Vagina (tissue), 2 donors: ENCODE measurements at regions not wholly inside any gene's neighbourhood (a gene's known extent, or its start where the extent isn't known, plus 50 kb on each side); places are given as distances from the start of the nearest gene placed in this dataset.
A peak's percentile ranks its signal among the peaks of the same experiment; 100 is the strongest.

Experiments
- DNase-seq, 2 donors: peaks; one replicate each; pipeline ENCODE4 v3.0.0-alpha.2; 2017; ENCODE audit errors: extremely low spot score in 2 of 2
- H3K27ac ChIP-seq: fragments of 200-600 bp; sonication (generic); one replicate; pipeline ENCODE4 v1.5.1; 2019
- H3K27me3 ChIP-seq: fragments of 200-600 bp; sonication (generic); one replicate; pipeline ENCODE4 v1.5.1; 2019
- H3K36me3 ChIP-seq, 2 donors: fragments of 200-600 bp; sonication (generic); one replicate each; pipeline ENCODE4 v1.5.1; 2017 to 2019
- H3K4me1 ChIP-seq: fragments of 200-600 bp; sonication (generic); one replicate; pipeline ENCODE4 v1.5.1; 2019
- H3K4me3 ChIP-seq, 2 donors: fragments of 200-600 bp; sonication (generic); 1 replicate in 1 of 2; 2 replicates in 1 of 2; pipeline ENCODE4 v1.5.1; 2016 to 2019
- H3K9me3 ChIP-seq: fragments of 200-600 bp; sonication (generic); one replicate; pipeline ENCODE4 v1.5.1; 2019
- POLR2A ChIP-seq, 2 donors: fragments of 450-650 bp; IDR thresholded peaks; one replicate each; pipeline ENCODE4 v1.6.1; 2017; ENCODE audit warnings: antibody characterized with exemption in 2 of 2, mild to moderate bottlenecking in 2 of 2, moderate library complexity in 2 of 2
- POLR2AphosphoS5 ChIP-seq, 2 donors: sonication (generic); formaldehyde crosslinking; IDR thresholded peaks; one replicate each; pipeline ENCODE4 v1.9.0; 2017; ENCODE audit warnings: antibody characterized with exemption in 2 of 2, mild to moderate bottlenecking in 2 of 2, low read depth in 1 of 2; ENCODE audit not compliant: insufficient read depth in 1 of 2
- intact Hi-C: fragments of 100-400 bp; cut with DNase I; formaldehyde crosslinking; loops from one replicate; pipeline ENCODE4 v1.15.1; 2023
- TF ChIP-seq, protein P1 (sequence below), 3 experiments: fragments of 450-650 bp in 2 of 3; fragments of 200-600 bp in 1 of 3; sonication (generic) in 1 of 3; IDR thresholded peaks; one replicate each; pipeline ENCODE4 v1.5.1; 2017 to 2019; ENCODE audit warnings: antibody characterized with exemption in 3 of 3, mild to moderate bottlenecking in 2 of 3, moderate library complexity in 2 of 3

DNA sequence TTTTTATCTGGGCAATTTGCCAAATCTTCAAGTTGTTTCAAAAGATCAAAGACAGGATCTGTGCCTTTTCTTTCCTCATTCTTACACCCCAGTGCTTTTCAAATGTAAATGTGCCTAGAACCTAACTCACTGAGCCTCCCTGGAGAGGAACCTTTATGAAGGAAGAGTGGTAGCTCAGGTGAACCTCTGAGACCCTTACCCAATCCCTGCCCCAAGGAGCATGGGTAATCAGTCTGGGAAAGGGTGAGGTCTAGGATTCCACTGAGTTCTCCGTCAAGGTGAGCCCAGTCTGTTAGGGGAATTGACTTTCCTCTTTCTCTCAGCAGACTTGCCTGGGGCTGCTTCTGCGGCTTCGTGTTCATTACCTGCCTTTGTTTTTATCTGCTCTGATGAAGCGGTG, 88.1 kb upstream of the MAP4K4 start:
- peak in 1 of 2 donors; percentile 29 for DNase-seq
- Histone ChIP-seq H3K9me3 (no peaks in the 10 kb centered on the region), H3K27ac (no peak overlapping the region), H3K36me3 (no peaks in the 10 kb centered on the region), H3K27me3 (no peaks in the 10 kb centered on the region), H3K4me1 (no peaks in the 10 kb centered on the region), H3K4me3 (no peak overlapping the region)
- intact Hi-C loops = no loop called here
- TF ChIP-seq POLR2A (IDR thresholded peaks at IDR 0.05) (no peak), POLR2AphosphoS5 (IDR thresholded peaks at IDR 0.05; ENCODE audit: insufficient read depth in 1 of 2, low read depth in 1 of 2) (no peak)
- TF ChIP-seq, protein P1, sequence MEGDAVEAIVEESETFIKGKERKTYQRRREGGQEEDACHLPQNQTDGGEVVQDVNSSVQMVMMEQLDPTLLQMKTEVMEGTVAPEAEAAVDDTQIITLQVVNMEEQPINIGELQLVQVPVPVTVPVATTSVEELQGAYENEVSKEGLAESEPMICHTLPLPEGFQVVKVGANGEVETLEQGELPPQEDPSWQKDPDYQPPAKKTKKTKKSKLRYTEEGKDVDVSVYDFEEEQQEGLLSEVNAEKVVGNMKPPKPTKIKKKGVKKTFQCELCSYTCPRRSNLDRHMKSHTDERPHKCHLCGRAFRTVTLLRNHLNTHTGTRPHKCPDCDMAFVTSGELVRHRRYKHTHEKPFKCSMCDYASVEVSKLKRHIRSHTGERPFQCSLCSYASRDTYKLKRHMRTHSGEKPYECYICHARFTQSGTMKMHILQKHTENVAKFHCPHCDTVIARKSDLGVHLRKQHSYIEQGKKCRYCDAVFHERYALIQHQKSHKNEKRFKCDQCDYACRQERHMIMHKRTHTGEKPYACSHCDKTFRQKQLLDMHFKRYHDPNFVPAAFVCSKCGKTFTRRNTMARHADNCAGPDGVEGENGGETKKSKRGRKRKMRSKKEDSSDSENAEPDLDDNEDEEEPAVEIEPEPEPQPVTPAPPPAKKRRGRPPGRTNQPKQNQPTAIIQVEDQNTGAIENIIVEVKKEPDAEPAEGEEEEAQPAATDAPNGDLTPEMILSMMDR (IDR thresholded peaks at IDR 0.05) = no peak

DNA sequence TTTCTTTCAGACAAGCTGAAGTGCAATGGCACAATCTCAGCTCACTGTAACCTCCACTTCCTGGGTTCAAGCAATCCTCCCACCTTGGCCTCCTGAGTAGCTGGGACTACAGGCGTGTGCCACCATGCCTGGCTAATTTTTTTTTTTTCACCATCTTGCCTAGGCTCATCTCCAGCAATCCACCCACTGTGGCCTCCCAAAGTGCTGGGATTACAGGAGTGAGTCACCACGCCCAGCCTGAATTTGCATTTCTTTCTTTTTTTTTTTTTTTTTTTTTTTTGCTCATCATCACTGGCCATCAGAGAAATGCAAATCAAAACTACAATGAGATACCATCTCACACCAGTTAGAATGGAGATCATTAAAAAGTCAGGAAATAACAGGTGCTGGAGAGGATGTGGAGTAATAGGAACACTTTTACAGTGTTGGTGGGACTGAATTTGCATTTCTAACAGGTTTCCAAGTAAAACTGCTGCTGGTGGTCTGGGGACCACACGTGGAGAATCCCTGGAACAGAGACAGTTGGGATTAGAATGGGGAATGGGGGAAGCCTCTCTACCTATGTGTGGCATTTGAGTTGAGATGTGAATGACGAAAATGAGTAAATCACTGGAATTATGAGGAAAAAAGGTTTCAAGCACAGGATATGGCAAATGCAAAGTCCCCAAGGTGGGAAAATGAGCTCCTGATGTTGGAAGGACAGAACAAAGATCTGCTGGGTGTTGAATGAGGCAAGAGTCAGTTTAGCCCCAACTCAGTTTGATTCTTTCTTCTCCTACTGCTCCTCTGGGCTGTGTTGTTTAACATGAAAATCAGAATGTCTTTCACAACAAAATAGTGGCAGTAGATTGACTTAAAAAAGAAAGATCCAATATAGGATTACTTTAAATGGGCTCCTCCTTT, 88.8 kb upstream of the MAP4K4 start:
- no peaks in the 10 kb centered on the region for H3K9me3 ChIP-seq
- H3K4me3 ChIP-seq = no peak overlapping the region
- no peak overlapping the region for H3K27ac ChIP-seq
- TF ChIP-seq POLR2A (IDR thresholded peaks at IDR 0.05) = no peak
- no peak for TF ChIP-seq POLR2AphosphoS5 (IDR thresholded peaks at IDR 0.05; ENCODE audit: insufficient read depth in 1 of 2, low read depth in 1 of 2)
- TF ChIP-seq, protein P1 (IDR thresholded peaks at IDR 0.05) = no peak
- peak in 1 of 2 donors; percentile 40 for DNase-seq
- no peaks in the 10 kb centered on the region for H3K4me1 ChIP-seq
- intact Hi-C loops = no loop called here
- no peaks in the 10 kb centered on the region for H3K36me3 ChIP-seq
- H3K27me3 ChIP-seq = no peaks in the 10 kb centered on the region

DNA sequence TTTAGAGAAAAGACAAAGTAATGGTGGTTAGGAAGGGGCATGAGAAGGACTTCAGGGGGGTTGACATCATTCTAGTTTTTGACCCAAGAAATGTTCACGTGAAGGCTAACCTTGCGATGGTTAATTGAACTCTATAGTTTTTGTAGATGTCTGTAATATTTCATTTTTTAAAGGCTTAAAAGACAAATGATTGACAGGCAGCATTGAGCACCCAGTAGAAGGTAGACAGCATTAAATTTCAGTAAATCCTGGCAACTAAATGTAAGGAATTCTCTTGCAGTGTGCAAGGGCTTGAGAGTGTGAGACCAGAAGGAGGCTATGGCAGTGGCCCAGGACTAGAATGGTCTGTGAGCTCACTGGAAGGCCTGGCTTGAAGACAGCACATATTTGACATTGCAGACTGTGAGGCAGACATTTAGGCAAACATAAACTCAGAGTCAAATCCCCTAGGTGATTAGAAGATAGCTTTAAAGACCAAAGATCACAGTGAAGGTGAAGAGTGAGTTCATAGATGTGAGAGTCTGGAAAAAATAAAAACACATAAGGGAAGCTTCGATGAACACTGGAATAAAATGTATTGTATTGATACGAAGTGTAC, 100.1 kb upstream of the MAP4K4 start:
- Histone ChIP-seq H3K4me3 (no peak overlapping the region), H3K9me3 (no peaks in the 10 kb centered on the region), H3K4me1 (no peaks in the 10 kb centered on the region), H3K27ac (no peak overlapping the region), H3K36me3 (no peaks in the 10 kb centered on the region), H3K27me3 (no peaks in the 10 kb centered on the region)
- no peak for DNase-seq
- TF ChIP-seq, protein P1 (IDR thresholded peaks at IDR 0.05) = no peak
- no peak for TF ChIP-seq POLR2A (IDR thresholded peaks at IDR 0.05)
- no peak for TF ChIP-seq POLR2AphosphoS5 (IDR thresholded peaks at IDR 0.05; ENCODE audit: insufficient read depth in 1 of 2, low read depth in 1 of 2)
- intact Hi-C loops = no loop called here

DNA sequence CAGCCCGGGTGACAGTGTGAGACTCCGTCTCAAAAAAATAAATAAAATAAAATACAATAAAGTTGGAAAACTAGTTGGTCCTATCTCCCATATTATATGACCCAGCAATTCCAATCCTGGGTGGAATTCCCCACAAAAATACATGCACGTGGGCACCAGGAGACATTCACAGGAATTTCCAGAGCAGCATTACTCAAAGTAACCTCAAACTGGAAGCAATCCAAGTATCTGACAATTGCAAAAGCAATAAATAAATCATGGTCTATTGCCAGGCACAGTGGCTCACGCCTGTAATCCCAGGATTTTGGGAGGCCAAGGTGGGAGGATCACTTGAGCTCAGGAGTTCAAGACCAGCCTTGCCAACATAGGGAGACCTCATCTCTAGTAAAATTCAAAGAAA, 101.2 kb upstream of the MAP4K4 start:
- no peak overlapping the region for H3K27ac ChIP-seq
- H3K4me1 ChIP-seq = no peaks in the 10 kb centered on the region
- DNase-seq = no peak
- intact Hi-C loops = no loop called here
- H3K4me3 ChIP-seq = no peak overlapping the region
- no peaks in the 10 kb centered on the region for H3K36me3 ChIP-seq
- no peaks in the 10 kb centered on the region for H3K27me3 ChIP-seq
- TF ChIP-seq, protein P1 (IDR thresholded peaks at IDR 0.05) = no peak
- TF ChIP-seq POLR2A (IDR thresholded peaks at IDR 0.05) (no peak), POLR2AphosphoS5 (IDR thresholded peaks at IDR 0.05; ENCODE audit: insufficient read depth in 1 of 2, low read depth in 1 of 2) (no peak)
- H3K9me3 ChIP-seq = no peaks in the 10 kb centered on the region

DNA sequence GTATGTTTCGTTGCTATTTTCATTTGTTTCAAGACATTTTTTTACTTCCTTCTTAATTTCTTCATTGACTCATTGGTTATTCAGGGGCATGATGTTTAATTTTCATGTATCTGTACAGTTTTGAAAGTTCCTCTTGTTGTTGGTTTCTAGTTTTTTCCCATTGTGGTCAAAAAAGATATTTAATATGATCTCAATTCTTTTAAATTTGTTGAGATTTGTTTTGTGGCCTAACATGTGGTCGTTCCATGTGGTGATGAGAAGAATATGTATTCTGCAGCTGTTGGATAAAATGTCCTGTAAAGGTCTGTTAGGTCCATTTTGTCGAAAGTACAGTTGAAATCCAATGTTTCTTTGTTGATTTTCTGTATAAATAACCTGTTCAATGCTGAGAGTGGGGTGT, 110.3 kb upstream of the MAP4K4 start:
- Histone ChIP-seq H3K36me3 (no peaks in the 10 kb centered on the region), H3K9me3 (no peaks in the 10 kb centered on the region), H3K27me3 (no peaks in the 10 kb centered on the region), H3K27ac (no peak overlapping the region), H3K4me3 (no peak overlapping the region), H3K4me1 (no peaks in the 10 kb centered on the region)
- intact Hi-C loops = no loop called here
- no peak for TF ChIP-seq POLR2AphosphoS5 (IDR thresholded peaks at IDR 0.05; ENCODE audit: insufficient read depth in 1 of 2, low read depth in 1 of 2)
- TF ChIP-seq POLR2A (IDR thresholded peaks at IDR 0.05) = no peak
- TF ChIP-seq, protein P1 (IDR thresholded peaks at IDR 0.05) = no peak
- no peak for DNase-seq
